OCI-LY1 (cell line): ENCODE measurements at regions not wholly inside any gene's neighbourhood (a gene's known extent, or its start where the extent isn't known, plus 50 kb on each side); places are given as distances from the start of the nearest gene placed in this dataset.

Experiments used
- H2AFZ ChIP-seq: fragments of 200-600 bp; sonication (generic), shearing (Covaris generic); 2 replicates; pipeline ENCODE4 v1.6.0; 2014; ENCODE audit warnings: antibody characterized with exemption, mild to moderate bottlenecking, low read length
- H3F3A ChIP-seq: fragments of 200-600 bp; sonication (generic), shearing (Covaris generic); 2 replicates; pipeline ENCODE4 v1.6.0; 2014; ENCODE audit warnings: mild to moderate bottlenecking, antibody characterized with exemption, low read length, moderate library complexity; ENCODE audit not compliant: insufficient read depth
- H3K27ac ChIP-seq: fragments of 200-600 bp; sonication (generic); 2 replicates; pipeline ENCODE4 v1.5.1; 2014; ENCODE audit warnings: low read length, mixed run types, mild to moderate bottlenecking, low read depth; ENCODE audit not compliant: poor library complexity, severe bottlenecking
- H3K27me3 ChIP-seq: fragments of 200-600 bp; sonication (generic); 2 replicates; pipeline ENCODE4 v1.6.0; 2014; ENCODE audit warnings: antibody characterized with exemption, mild to moderate bottlenecking, low read length, moderate library complexity; ENCODE audit not compliant: insufficient read depth
- H3K36me3 ChIP-seq: fragments of 200-600 bp; sonication (generic); 2 replicates; pipeline ENCODE4 v1.6.1; 2014; ENCODE audit warnings: mild to moderate bottlenecking, antibody characterized with exemption, low read length, moderate library complexity, mixed read lengths; ENCODE audit not compliant: insufficient read depth
- H3K4me1 ChIP-seq: fragments of 200-600 bp; sonication (generic); 2 replicates; pipeline ENCODE4 v1.5.1; 2014; ENCODE audit warnings: mild to moderate bottlenecking, low read length, moderate library complexity; ENCODE audit not compliant: insufficient read depth, severe bottlenecking
- H3K4me2 ChIP-seq: fragments of 200-600 bp; sonication (generic), shearing (Covaris generic); 2 replicates; pipeline ENCODE4 v1.6.1; 2014; ENCODE audit warnings: low read length
- H3K4me3 ChIP-seq: fragments of 200-600 bp; sonication (generic); 2 replicates; pipeline ENCODE4 v1.5.1; 2014; ENCODE audit warnings: low read length, low read depth, mild to moderate bottlenecking, mixed read lengths; ENCODE audit not compliant: poor library complexity, severe bottlenecking
- H3K79me2 ChIP-seq: fragments of 200-600 bp; shearing (Covaris generic); 2 replicates; pipeline ENCODE4 v1.6.1; 2016; ENCODE audit warnings: mixed run types, low read length, mixed read lengths; ENCODE audit not compliant: insufficient read depth
- H3K9ac ChIP-seq: fragments of 200-600 bp; sonication (generic), shearing (Covaris generic); 2 replicates; pipeline ENCODE4 v1.6.1; 2014; ENCODE audit warnings: mild to moderate bottlenecking, low read length, mixed read lengths
- H3K9me2 ChIP-seq: fragments of 200-600 bp; sonication (generic), shearing (Covaris generic); 2 replicates; pipeline ENCODE4 v1.6.1; 2014; ENCODE audit warnings: low read depth, mild to moderate bottlenecking, low read length, mixed read lengths
- H3K9me3 ChIP-seq: fragments of 200-600 bp; shearing (Covaris generic); 2 replicates; pipeline ENCODE4 v1.6.1; 2014; ENCODE audit warnings: low read length, mixed read lengths
- H4K20me1 ChIP-seq: fragments of 200-600 bp; sonication (generic), shearing (Covaris generic); 2 replicates; pipeline ENCODE4 v1.6.0; 2016; ENCODE audit warnings: mild to moderate bottlenecking, low read length; ENCODE audit not compliant: insufficient read depth
- EZH2 ChIP-seq: fragments of 200-600 bp; sonication (generic), shearing (Covaris generic); IDR thresholded peaks from 2 replicates; pipeline ENCODE4 v1.8.0; 2017; ENCODE audit warnings: borderline replicate concordance, mixed run types, mild to moderate bottlenecking, antibody characterized with exemption, low read length, moderate library complexity, mixed read lengths
- TF ChIP-seq, protein P1 (sequence below): fragments of 200-600 bp; sonication (generic), shearing (Covaris generic); IDR thresholded peaks from 2 replicates; pipeline ENCODE4 v1.5.1; 2017; ENCODE audit warnings: mild to moderate bottlenecking, antibody characterized with exemption, low read length, moderate library complexity, mixed read lengths

GRCh38 chr5:4158750-4159447 lies 563.3 kb downstream of the IRX1 start:
- no peaks in the 10 kb centered on the region for H3F3A ChIP-seq
- H3K27me3 ChIP-seq, result no peaks in the 10 kb centered on the region; the same call in 1 of the 2 replicates
- no peaks in the 10 kb centered on the region for H3K4me1 ChIP-seq
- no peak overlapping the region for H3K4me3 ChIP-seq
- H3K9ac ChIP-seq, result no peak overlapping the region
- H3K4me2 ChIP-seq, result no peak overlapping the region
- H3K36me3 ChIP-seq, result no peaks in the 10 kb centered on the region
- TF ChIP-seq, protein P1, sequence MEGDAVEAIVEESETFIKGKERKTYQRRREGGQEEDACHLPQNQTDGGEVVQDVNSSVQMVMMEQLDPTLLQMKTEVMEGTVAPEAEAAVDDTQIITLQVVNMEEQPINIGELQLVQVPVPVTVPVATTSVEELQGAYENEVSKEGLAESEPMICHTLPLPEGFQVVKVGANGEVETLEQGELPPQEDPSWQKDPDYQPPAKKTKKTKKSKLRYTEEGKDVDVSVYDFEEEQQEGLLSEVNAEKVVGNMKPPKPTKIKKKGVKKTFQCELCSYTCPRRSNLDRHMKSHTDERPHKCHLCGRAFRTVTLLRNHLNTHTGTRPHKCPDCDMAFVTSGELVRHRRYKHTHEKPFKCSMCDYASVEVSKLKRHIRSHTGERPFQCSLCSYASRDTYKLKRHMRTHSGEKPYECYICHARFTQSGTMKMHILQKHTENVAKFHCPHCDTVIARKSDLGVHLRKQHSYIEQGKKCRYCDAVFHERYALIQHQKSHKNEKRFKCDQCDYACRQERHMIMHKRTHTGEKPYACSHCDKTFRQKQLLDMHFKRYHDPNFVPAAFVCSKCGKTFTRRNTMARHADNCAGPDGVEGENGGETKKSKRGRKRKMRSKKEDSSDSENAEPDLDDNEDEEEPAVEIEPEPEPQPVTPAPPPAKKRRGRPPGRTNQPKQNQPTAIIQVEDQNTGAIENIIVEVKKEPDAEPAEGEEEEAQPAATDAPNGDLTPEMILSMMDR, result no peak
- H3K9me3 ChIP-seq, result no peaks in the 10 kb centered on the region
- no peaks in the 10 kb centered on the region for H3K9me2 ChIP-seq
- no peaks in the 10 kb centered on the region for H3K79me2 ChIP-seq
- no peak overlapping the region for H3K27ac ChIP-seq
- H4K20me1 ChIP-seq, result no peaks in the 10 kb centered on the region
- no peak overlapping the region for H2AFZ ChIP-seq

DNA sequence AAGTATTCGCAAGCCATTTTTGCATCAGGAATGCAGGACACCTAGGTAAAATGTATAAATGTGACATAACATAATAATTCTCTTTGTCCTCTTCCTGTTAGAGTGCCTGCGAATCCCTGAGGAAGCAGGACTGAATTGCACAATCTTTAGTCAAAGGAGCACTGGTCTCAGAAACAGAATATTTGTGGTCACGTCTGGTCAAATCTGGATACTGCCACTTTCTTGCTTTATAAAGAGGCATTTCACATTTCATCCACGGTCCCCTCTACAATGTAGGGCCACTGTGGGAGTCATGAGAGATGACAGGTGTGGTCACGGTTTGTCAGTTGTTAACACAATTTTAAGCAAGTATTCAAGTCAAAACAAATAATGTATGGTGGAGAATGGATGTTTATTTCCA lies 564.0 kb downstream of the IRX1 start:
- Histone ChIP-seq H3K4me2 (no peak overlapping the region), H3K9me3 (no peaks in the 10 kb centered on the region), H4K20me1 (no peaks in the 10 kb centered on the region), H3F3A (no peaks in the 10 kb centered on the region), H3K27ac (no peak overlapping the region), H3K9me2 (no peaks in the 10 kb centered on the region), H3K27me3 (no peaks in the 10 kb centered on the region; the same call in 1 of the 2 replicates), H3K79me2 (no peaks in the 10 kb centered on the region), H3K9ac (no peak overlapping the region), H3K4me3 (no peak overlapping the region), H3K36me3 (no peaks in the 10 kb centered on the region), H3K4me1 (no peaks in the 10 kb centered on the region), H2AFZ (no peak overlapping the region)
- no peak for TF ChIP-seq EZH2
- TF ChIP-seq, protein P1, result no peak

GRCh38 chr5:4164167-4164566 lies 568.5 kb downstream of the IRX1 start:
- no peaks in the 10 kb centered on the region for H3K27me3 ChIP-seq
- no peak for TF ChIP-seq EZH2
- TF ChIP-seq, protein P1, result no peak
- H4K20me1 ChIP-seq, result no peaks in the 10 kb centered on the region
- H3K4me2 ChIP-seq, result no peak overlapping the region
- H3K9me2 ChIP-seq, result no peaks in the 10 kb centered on the region
- no peaks in the 10 kb centered on the region for H3K36me3 ChIP-seq
- no peaks in the 10 kb centered on the region for H3K4me1 ChIP-seq
- H3K4me3 ChIP-seq, result no peak overlapping the region
- no peak overlapping the region for H3K27ac ChIP-seq
- no peaks in the 10 kb centered on the region for H3F3A ChIP-seq
- H2AFZ ChIP-seq, result no peak overlapping the region
- H3K79me2 ChIP-seq, result no peaks in the 10 kb centered on the region
- no peak overlapping the region for H3K9ac ChIP-seq
- H3K9me3 ChIP-seq, result no peaks in the 10 kb centered on the region
